DLD1 (cell line): ENCODE measurements at regions not wholly inside any gene's neighbourhood (a gene's known extent, or its start where the extent isn't known, plus 50 kb on each side); places are given as distances from the start of the nearest gene placed in this dataset.

ENCODE experiments used
- in situ Hi-C: cut with HindIII; loops from 2 replicates; pipeline ENCODE4 v1.10.0; 2017; ENCODE audit warnings: low sequenced_read_pairs

DNA sequence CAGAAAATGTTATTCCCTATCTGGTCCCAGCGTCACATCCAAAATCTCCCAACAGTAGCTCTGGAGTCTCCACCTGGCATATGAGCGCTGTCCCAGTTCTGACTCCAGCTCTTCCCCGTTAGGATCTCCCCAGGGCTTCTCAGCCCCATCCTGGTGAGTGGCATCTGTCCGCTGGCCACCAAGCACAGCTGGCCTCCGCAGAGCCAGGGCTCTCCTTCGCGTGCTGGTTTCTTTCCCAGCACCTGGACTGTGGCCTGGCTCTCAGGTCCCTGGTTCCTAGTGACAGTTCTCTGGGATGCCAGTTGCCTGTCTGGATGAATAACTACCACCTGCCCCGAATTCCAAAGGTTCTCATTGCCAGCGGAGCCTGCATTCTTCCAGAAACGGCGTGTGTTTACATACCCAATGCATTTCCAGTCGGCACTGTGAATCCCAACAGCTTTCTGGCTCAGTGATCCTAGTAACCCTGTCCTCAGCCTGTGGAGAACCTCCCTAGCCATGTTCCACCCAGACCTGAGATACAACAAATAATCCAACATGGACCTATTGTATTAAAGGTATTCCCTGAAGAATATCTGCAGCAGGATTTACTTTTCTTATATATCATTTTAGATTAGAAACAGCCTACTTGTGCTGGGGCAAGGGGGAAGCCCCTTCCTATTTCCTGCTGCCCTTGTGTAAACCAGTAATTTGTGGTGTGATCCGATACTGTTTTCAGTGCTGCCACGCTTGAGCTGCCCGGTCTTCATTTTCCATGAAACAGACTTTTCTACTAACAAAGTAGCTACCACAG, 69.9 kb upstream of the PDE10A start:
- in situ Hi-C loops, result no loop called here

- in situ Hi-C loops, result no loop called here
Measured at GRCh38 chr6:165729307-165729936, 66.4 kb upstream of the PDE10A start.

GRCh38 chr6:165728216-165728615, 65.2 kb upstream of the PDE10A start:
- in situ Hi-C loops, result no loop called here

DNA sequence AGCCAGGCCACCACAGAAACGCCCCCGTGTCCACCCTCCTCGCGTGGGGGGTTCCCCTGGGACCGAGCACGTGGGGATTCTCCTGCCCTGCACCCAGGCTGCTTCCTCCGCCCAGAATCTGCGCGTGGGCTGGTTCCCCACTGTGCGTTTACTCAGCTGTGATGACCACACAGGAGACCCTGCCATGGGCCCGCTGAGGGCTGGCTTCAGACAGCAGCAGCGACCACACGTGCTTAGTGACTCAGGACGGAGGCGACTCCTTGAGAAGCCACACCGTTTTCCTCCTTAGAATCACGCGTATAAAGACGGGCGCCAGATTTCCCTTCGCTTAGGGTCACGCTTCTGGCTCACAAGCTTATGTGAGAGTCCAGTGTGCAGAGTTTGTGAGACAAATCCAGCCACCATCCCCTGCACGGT, 63.9 kb upstream of the PDE10A start:
- in situ Hi-C loops, result no loop called here

GRCh38 chr6:165726290-165726875, 63.3 kb upstream of the PDE10A start:
- in situ Hi-C loops, result no loop called here

GRCh38 chr6:165725201-165725600, 62.2 kb upstream of the PDE10A start:
- in situ Hi-C loops, result no loop called here

- in situ Hi-C loops, result no loop called here
Measured at GRCh38 chr6:165723326-165723725, 60.3 kb upstream of the PDE10A start.

GRCh38 chr6:165722022-165722421, 59.0 kb upstream of the PDE10A start:
- in situ Hi-C loops, result no loop called here

DNA sequence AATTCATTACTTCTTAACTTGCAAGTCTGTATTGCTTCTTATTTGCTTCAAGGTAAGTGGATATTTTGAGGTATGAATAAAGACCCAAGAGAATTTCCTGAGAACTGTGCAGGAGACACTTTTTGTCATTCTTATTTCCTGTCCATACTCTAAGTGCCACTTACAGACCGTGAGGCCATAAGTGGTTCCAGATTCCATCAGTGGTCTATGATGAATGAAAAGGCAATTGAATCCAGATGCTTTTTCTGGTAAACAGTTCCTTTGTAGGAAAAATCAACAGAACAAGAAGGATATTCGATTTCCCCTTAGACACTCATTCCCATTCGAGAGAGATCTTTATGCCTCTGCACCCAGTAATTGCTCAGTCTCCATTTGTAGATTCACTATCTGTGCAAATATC, 58.3 kb upstream of the PDE10A start:
- in situ Hi-C loops, result no loop called here

DNA sequence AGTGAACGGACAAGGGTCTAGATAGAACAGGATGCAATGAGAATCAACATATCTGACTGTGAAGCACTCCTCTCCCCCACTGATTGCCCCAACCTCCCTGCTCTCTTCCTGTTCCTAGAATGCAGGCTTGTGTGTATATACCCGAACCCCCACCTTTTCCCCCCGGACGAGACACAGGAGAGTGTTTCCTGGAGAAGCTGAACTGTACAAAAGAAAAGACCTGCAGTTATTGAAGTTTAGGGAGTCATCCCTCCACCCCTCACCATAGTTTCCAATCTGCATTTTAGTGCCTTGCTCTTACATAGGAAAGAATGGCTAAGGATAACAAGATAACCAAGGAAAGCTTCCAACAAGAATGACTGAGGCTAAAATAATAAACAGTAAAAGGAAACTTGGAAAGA, 55.5 kb upstream of the PDE10A start:
- in situ Hi-C loops, result no loop called here

DNA sequence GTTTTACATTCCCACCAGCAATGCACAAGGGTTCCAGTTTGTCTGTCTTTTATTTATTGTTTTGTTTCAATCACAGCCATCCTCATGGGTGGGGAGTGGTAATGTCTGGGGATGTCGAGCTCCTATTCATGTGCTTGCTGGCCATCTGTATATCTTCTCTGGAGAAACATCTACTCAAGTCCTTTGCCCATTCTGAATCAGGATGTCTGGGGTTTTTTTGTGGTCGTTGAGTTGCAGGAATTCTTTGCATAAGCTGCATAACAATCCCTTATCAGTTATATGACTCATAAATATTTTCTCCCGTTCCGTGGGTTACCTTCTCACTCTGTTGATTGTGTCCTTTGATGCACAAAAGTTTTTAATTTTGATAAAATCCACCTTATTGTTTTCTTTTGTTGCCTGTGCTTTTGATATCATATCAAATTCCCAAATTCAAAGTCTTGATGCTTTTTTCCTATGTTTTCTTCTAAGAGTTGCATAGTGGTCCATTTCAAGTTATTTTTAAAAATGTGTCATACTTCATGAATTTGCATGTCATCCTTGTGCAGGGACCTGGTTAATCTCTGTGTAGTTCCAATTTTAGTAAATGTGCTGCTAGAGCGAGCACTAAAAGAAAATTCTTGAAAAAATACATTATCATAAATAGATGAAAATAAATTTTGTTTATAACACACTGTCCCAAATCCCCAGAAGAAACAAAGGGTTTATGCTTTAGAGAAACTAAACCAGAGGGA, 54.9 kb upstream of the PDE10A start:
- in situ Hi-C loops, result no loop called here

DNA sequence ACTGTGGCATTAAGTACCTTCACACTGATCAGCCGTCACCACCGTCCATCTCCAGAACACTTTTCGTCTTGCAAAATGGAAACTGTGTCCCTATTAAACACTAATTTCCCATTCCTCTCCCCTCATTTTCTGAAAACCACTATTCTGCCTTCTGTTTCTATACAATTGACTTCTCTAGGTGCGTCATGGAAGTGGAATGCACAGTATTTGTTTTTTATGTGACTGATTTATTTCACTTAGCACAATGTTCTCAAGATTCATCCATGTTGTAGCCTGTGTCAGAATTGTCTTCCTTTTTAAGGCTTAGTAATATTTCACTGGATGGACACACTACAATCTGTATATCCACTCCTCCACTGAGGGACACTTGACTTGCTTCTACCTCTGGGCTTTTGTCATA, 53.8 kb upstream of the PDE10A start:
- in situ Hi-C loops, result no loop called here

DNA sequence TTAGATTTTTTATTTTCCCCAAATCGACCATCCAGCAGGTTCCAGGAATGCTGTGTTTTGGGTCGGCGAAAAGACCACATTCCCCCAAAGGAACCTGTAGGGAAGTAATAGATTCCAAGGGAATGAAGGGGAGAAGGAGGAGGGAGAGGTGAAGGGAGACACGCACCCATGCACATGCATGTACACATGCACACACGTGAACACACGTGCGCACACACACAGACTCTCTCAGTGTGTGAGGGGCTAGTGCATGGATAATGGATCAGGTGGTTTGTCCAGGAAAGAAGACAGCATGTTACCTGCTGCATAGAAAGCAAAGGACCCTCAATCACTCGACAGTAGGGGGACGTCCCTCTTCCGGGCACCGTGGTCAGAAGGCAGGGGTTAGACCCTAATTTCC, 52.4 kb upstream of the PDE10A start:
- in situ Hi-C loops, result no loop called here

- in situ Hi-C loops, result no loop called here
Measured at GRCh38 chr6:165714907-165715306, 51.9 kb upstream of the PDE10A start.

DNA sequence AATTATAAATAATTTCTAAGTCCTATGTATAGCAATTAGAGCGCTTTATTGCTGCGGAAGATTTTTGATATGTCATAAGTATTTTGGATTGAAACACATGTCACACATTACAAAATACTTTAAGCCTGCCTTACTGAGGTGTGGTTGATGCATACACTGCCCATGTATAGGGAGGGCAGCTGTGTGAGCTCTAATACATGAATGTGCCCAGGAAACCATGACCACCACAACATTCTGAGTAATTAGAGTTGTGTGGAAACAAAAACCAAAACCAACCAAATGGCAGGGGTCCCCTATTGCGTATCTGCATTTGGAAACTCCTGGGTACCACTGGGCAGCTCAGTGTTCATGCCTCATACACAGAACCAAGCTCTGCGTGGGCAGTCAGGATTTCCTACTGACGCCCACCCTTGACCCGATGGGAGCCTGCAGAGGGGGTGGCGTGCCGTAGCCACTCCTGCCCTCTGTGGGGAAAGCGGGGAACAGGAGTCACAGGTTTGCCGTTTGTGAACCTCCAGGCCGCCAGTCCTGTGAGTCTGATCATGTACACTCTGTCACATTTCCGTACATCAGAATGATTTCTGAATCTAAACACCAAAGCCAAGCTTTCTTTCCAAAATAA, 50.9 kb upstream of the PDE10A start:
- in situ Hi-C loops, result no loop called here
